GM13977 (cell line): ENCODE measurements at regions not wholly inside any gene's neighbourhood (a gene's known extent, or its start where the extent isn't known, plus 50 kb on each side); places are given as distances from the start of the nearest gene placed in this dataset.

Source experiments
- DNase-seq: peaks from one replicate; pipeline ENCODE4 v3.0.0; 2012; ENCODE audit warnings: low spot score
- CTCF ChIP-seq: IDR thresholded peaks from 2 replicates; pipeline ENCODE4 v1.5.1; 2012; ENCODE audit warnings: mild to moderate bottlenecking, control low read depth; ENCODE audit not compliant: insufficient read depth; ENCODE audit errors: extremely low read depth, missing control alignments
- in situ Hi-C: fragments of 300-500 bp; cut with MboI; formaldehyde crosslinking; loops from one replicate; pipeline ENCODE4 v1.12.0; 2022; ENCODE audit warnings: low sequenced_read_pairs, low pct_unique_long_range_greater_than_20kb, mixed read lengths, inconsistent platforms; ENCODE audit not compliant: unreplicated experiment

DNA sequence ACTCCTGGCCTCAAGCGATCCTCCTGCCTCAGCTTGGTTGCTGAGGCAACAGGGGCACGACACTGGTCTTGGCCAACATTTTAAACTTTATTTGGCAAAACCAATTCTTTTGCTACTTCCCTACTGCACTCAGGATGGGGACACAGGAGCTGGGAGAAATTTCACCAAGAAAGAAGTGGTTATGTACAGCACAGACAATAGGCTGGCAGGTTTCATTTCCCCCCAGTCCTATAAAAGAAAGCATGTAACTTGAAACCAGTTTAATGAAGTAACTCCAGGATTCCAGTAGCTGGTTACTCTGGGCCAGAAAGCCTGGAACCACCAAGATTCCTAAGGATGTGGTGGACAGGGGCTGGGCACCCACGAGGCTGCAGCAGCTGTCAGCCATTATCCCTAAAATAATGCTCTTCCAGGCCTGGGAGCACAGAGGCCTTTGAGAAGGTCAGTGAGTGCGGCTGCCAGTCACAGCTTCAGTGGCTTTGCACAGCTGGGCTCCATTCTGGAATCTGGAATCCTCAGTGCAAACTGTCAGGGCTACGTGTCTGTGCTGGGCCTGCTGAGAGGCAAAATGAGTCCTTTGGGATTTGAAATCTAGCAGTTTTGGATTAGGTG, 142.3 kb upstream of the ITGA6 start:
- TF ChIP-seq CTCF: no peak
- in situ Hi-C loops: no loop called here
- no peak for DNase-seq

DNA sequence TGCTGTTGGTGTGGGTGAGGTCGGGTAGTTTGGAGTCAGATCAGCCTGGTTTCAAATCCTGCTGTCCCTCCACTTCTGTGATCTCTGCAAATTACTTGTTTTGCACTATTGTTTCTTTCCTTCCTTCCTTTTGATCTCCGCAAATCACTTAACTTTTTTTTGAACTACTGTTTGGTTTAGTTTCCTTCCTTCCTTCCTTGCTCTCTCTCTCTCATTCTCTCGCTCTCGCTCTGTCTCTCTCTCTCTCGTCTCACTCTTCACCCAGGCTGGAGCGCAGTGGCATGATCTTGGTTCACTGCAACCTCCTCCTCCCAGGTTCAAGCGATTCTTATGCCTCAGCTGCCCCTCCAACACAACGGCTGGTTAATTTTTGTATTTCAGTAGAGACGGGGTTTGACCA, 141.6 kb upstream of the ITGA6 start:
- in situ Hi-C loops: no loop called here
- no peak for TF ChIP-seq CTCF
- DNase-seq: no peak

DNA sequence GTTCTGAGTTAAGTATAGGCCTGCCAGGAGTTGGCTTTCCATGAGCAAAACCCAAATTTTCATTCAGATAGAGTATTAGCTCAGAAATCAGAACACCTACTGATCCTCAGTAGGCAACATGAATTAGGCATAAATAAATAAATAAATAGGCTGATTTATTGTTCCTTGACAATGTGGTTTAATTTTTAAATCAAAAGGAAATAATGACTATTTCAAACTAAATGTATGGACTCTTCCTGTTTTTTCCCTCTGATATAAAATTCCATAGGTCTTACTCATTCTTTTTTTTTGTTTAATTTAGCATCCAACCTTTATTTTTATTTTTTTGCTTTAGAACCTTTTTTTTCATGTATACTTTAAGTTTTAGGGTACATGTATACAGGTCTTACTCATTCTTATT, 140.2 kb upstream of the ITGA6 start:
- in situ Hi-C loops: no loop called here
- TF ChIP-seq CTCF: no peak
- DNase-seq: no peak

DNA sequence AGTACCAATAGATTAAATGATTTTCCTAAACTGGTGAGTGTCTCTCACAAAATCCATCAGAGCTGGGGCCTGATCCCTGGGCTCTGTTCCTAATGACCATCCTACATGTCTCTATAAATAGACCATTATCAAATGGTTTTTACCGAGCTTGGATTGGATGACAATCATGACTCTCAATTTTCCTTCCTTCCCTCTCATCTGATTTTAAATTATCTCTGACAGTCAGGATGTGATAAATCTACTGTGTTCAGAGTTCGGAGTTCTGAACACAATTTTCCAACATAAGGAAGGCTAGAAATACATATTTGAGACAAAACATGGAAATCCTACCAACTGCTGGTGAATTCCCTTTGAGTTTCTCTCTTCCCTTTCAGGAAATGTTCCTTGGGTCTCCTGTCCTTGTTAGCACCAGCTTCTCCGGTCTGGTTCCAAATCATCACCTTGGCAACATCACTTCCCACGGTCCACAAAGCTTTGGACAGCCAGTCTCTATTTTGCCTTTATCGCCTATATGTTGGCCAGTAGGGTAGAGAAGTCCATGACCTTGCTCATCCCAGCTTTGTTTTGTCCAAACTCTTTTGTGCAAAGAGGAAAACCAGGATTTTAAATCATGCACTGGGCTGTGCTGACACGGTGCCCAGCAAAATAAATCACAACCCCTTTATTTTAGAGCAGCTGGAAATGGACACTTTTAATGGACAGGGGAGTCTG, 139.6 kb upstream of the ITGA6 start:
- no peak for DNase-seq
- in situ Hi-C loops: no loop called here
- no peak for TF ChIP-seq CTCF

- DNase-seq: no peak
- no peak for TF ChIP-seq CTCF
- in situ Hi-C loops: no loop called here
These were observed 138.8 kb upstream of the ITGA6 start for GRCh38 chr2:172288603-172289002.

DNA sequence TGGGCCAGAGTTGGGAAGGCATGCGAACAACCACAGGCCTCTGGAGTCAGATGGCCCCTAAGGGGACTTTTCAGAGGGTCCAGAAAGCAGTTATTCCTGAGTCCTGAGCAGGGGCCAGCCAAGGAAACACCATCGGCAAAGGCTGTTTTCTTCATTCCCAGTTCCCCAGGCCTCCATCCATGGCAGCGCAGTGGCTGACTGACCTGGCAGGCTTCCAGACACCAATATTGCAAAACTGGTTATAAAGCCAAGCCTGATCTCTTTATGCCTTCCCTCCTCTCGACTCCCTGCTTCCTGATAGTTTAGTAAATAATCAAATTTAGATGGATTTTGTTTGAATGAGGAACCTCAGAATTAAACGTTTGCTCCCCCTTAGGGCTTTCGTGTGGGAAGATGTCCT, 133.4 kb upstream of the ITGA6 start:
- DNase-seq: no peak
- in situ Hi-C loops: no loop called here
- TF ChIP-seq CTCF: no peak
